ENCODE measurements at regions not wholly inside any gene's neighbourhood (a gene's known extent, or its start where the extent isn't known, plus 50 kb on each side); places are given as distances from the start of the nearest gene placed in this dataset.

- no peak for TF ChIP-seq MYC (IDR thresholded peaks at IDR 0.05; ENCODE audit: low read depth, low read length)
- TF ChIP-seq MAX (IDR thresholded peaks at IDR 0.05; ENCODE audit: low read depth, low read length) = no peak
- TF ChIP-seq CTCF (IDR thresholded peaks at IDR 0.05; ENCODE audit: low read depth, low read length) = no peak
- TF ChIP-seq POLR2A (IDR thresholded peaks at IDR 0.05; ENCODE audit: extremely low read depth, insufficient read length) = no peak
- DNase-seq (ENCODE audit: low read depth) = no peak
Measured at GRCh38 chr15:54979964-54980363, 216.8 kb downstream of the RSL24D1 start.

GRCh38 chr15:54962637-54963036, 234.1 kb downstream of the RSL24D1 start:
- TF ChIP-seq POLR2A (IDR thresholded peaks at IDR 0.05; ENCODE audit: extremely low read depth, insufficient read length) (no peak), MYC (IDR thresholded peaks at IDR 0.05; ENCODE audit: low read depth, low read length) (no peak), CTCF (IDR thresholded peaks at IDR 0.05; ENCODE audit: low read depth, low read length) (no peak), MAX (IDR thresholded peaks at IDR 0.05; ENCODE audit: low read depth, low read length) (no peak)
- DNase-seq (ENCODE audit: low read depth) = no peak
- no peak overlapping the region for H3K4me3 ChIP-seq (ENCODE audit: low read depth, low read length)

More at GRCh38 chr15:54979964-54980363, 216.8 kb downstream of the RSL24D1 start:
- H3K4me3 ChIP-seq (ENCODE audit: low read depth, low read length) = no peak overlapping the region

- DNase-seq (ENCODE audit: low read depth) = no peak
- no peak for TF ChIP-seq MAX (IDR thresholded peaks at IDR 0.05; ENCODE audit: low read depth, low read length)
- no peak for TF ChIP-seq POLR2A (IDR thresholded peaks at IDR 0.05; ENCODE audit: extremely low read depth, insufficient read length)
- TF ChIP-seq MYC (IDR thresholded peaks at IDR 0.05; ENCODE audit: low read depth, low read length) = no peak
- no peak for TF ChIP-seq CTCF (IDR thresholded peaks at IDR 0.05; ENCODE audit: low read depth, low read length)
- no peak overlapping the region for H3K4me3 ChIP-seq (ENCODE audit: low read depth, low read length)
Measured at GRCh38 chr15:54960266-54960665, 236.5 kb downstream of the RSL24D1 start.

- H3K4me3 ChIP-seq (ENCODE audit: low read depth, low read length) = no peak overlapping the region
- TF ChIP-seq CTCF (IDR thresholded peaks at IDR 0.05; ENCODE audit: low read depth, low read length) = no peak
- no peak for TF ChIP-seq MAX (IDR thresholded peaks at IDR 0.05; ENCODE audit: low read depth, low read length)
- no peak for TF ChIP-seq MYC (IDR thresholded peaks at IDR 0.05; ENCODE audit: low read depth, low read length)
- no peak for TF ChIP-seq POLR2A (IDR thresholded peaks at IDR 0.05; ENCODE audit: extremely low read depth, insufficient read length)
- no peak for DNase-seq (ENCODE audit: low read depth)
Measured at GRCh38 chr15:54941417-54941816, 255.3 kb downstream of the RSL24D1 start.

- TF ChIP-seq MAX (IDR thresholded peaks at IDR 0.05; ENCODE audit: low read depth, low read length) (no peak), MYC (IDR thresholded peaks at IDR 0.05; ENCODE audit: low read depth, low read length) (no peak), CTCF (IDR thresholded peaks at IDR 0.05; ENCODE audit: low read depth, low read length) (no peak), POLR2A (IDR thresholded peaks at IDR 0.05; ENCODE audit: extremely low read depth, insufficient read length) (no peak)
- no peak for DNase-seq (ENCODE audit: low read depth)
- H3K4me3 ChIP-seq (ENCODE audit: low read depth, low read length) = no peak overlapping the region
Measured at GRCh38 chr15:54917312-54917711, 279.4 kb downstream of the RSL24D1 start.

GRCh38 chr15:54915380-54915779, 281.4 kb downstream of the RSL24D1 start:
- no peak for DNase-seq (ENCODE audit: low read depth)
- no peak for TF ChIP-seq MYC (IDR thresholded peaks at IDR 0.05; ENCODE audit: low read depth, low read length)
- TF ChIP-seq POLR2A (IDR thresholded peaks at IDR 0.05; ENCODE audit: extremely low read depth, insufficient read length) = no peak
- TF ChIP-seq MAX (IDR thresholded peaks at IDR 0.05; ENCODE audit: low read depth, low read length) = no peak
- no peak for TF ChIP-seq CTCF (IDR thresholded peaks at IDR 0.05; ENCODE audit: low read depth, low read length)

More at GRCh38 chr15:54915380-54915779, 281.4 kb downstream of the RSL24D1 start:
- no peak overlapping the region for H3K4me3 ChIP-seq (ENCODE audit: low read depth, low read length)

Data from NB4 (cell line).